HCT116 (cell line): ENCODE measurements at regions not wholly inside any gene's neighbourhood (a gene's known extent, or its start where the extent isn't known, plus 50 kb on each side); places are given as distances from the start of the nearest gene placed in this dataset.

Experiments used
- ATAC-seq: fragments of 200-7000 bp; cut with Tn5 transposase; 2 replicates; pipeline ENCODE4 v1.9.1; 2020; ENCODE audit warnings: mild to moderate bottlenecking, moderate library complexity
- BruUV-seq: library from RNA; stranded (reverse); fragments of 400-500 nt; replicated peaks from 2 replicates; lab custom pipeline; 2021; lab: Mats Ljungman, UMichigan
- CTCF ChIA-PET: fragments of 300-600 bp; sonication (Branson Sonifier 250); formaldehyde crosslinking; loops from one replicate; lab custom pipeline; 2021; ENCODE audit warnings: antibody characterized with exemption; lab: Charles Lee
- POLR2A ChIA-PET: fragments of 300-600, 350-600 bp; sonication (Branson Sonifier 250); formaldehyde crosslinking; loops from one replicate; lab custom pipeline; 2021; ENCODE audit warnings: antibody characterized with exemption; lab: Charles Lee
- RAD21 ChIA-PET, 2 experiments: fragments of 300-600 bp; sonication (Branson Sonifier 250); formaldehyde crosslinking; loops; one replicate each; lab custom pipeline; 2023; ENCODE audit warnings: low total read pairs in 2 of 2; ENCODE audit not compliant: uncharacterized antibody in 2 of 2, unreplicated experiment in 2 of 2, low non-redundant PET in 1 of 2; lab: Charles Lee
- DNase-seq: peaks from one replicate; pipeline ENCODE4 v3.0.0-alpha.2; 2010; ENCODE audit warnings: low read depth, low spot score
- H2AFZ ChIP-seq: fragments of 200-600 bp; shearing (Covaris generic), sonication (generic); 2 replicates; pipeline ENCODE4 v1.6.1; 2017; ENCODE audit warnings: low read depth, mixed run types, mixed read lengths, antibody characterized with exemption, low read length; ENCODE audit not compliant: poor library complexity, severe bottlenecking
- H3K27ac ChIP-seq: 2 replicates; pipeline ENCODE4 v1.5.1; 2012; ENCODE audit warnings: low read depth, low read length
- H3K27me3 ChIP-seq: fragments of 200-600 bp; sonication (generic); 2 replicates; pipeline ENCODE4 v1.6.1; 2016; ENCODE audit warnings: mixed run types, low read length, mixed read lengths; ENCODE audit not compliant: insufficient read depth
- H3K36me3 ChIP-seq, 2 experiments: fragments of 200-500 bp in 1 of 2; fragments of 200-600 bp in 1 of 2; sonication (Bioruptor generic) in 1 of 2; sonication (generic) in 1 of 2; 2 replicates each; pipeline versions ENCODE4 v1.5.1 to v1.6.1; 2014 to 2016; ENCODE audit warnings: low read length in 2 of 2, inconsistent platforms in 1 of 2, mixed read lengths in 1 of 2, mixed run types in 1 of 2; ENCODE audit not compliant: insufficient read depth in 2 of 2, control insufficient read depth in 1 of 2
- H3K4me1 ChIP-seq, 2 experiments: fragments of 200-600 bp in 1 of 2; sonication (generic) in 1 of 2; 2 replicates each; pipeline versions ENCODE4 v1.5.1 to v1.6.1; 2012 to 2017; ENCODE audit warnings: low read length in 2 of 2, inconsistent platforms in 1 of 2, mild to moderate bottlenecking in 1 of 2, mixed read lengths in 1 of 2, mixed run types in 1 of 2, moderate library complexity in 1 of 2; ENCODE audit not compliant: insufficient read depth in 2 of 2, control insufficient read depth in 1 of 2
- H3K4me2 ChIP-seq: fragments of 200-600 bp; sonication (generic); 2 replicates; pipeline ENCODE4 v1.6.1; 2017; ENCODE audit warnings: mixed run types, low read length, mixed read lengths
- H3K4me3 ChIP-seq, 2 experiments: fragments of 200-600 bp in 1 of 2; sonication (generic) in 1 of 2; replicated peaks in 1 of 2; 2 replicates each; pipeline ENCODE4 v1.5.1; 2011 to 2016; ENCODE audit warnings: low read length in 2 of 2, control low read depth in 1 of 2, low read depth in 1 of 2, mild to moderate bottlenecking in 1 of 2, mixed read lengths in 1 of 2, mixed run types in 1 of 2
- H3K79me2 ChIP-seq: fragments of 200-600 bp; sonication (generic); 2 replicates; pipeline ENCODE4 v1.6.1; 2017; ENCODE audit warnings: mild to moderate bottlenecking, mixed run types, low read length, moderate library complexity, mixed read lengths; ENCODE audit not compliant: insufficient read depth
- H3K9ac ChIP-seq: fragments of 200-600 bp; sonication (generic); 2 replicates; pipeline ENCODE4 v1.6.1; 2016; ENCODE audit warnings: low read length, mixed read lengths
- H3K9me2 ChIP-seq: fragments of 200-600 bp; sonication (generic), shearing (Covaris generic); 2 replicates; pipeline ENCODE4 v1.6.1; 2017; ENCODE audit warnings: mixed run types, mild to moderate bottlenecking, moderate library complexity; ENCODE audit not compliant: insufficient read depth
- H3K9me3 ChIP-seq, 2 experiments: fragments of 200-500 bp in 1 of 2; fragments of 200-600 bp in 1 of 2; sonication (Bioruptor generic) in 1 of 2; sonication (generic) in 1 of 2; 2 replicates each; pipeline ENCODE4 v1.6.1; 2014 to 2017; ENCODE audit warnings: low read length in 2 of 2, mixed read lengths in 2 of 2, inconsistent platforms in 1 of 2, low read depth in 1 of 2, mild to moderate bottlenecking in 1 of 2, mixed run types in 1 of 2, moderate library complexity in 1 of 2; ENCODE audit not compliant: control insufficient read depth in 1 of 2, insufficient read depth in 1 of 2
- H4K20me1 ChIP-seq: fragments of 200-600 bp; sonication (generic), shearing (Covaris generic); 2 replicates; pipeline ENCODE4 v1.6.1; 2017; ENCODE audit warnings: mixed run types, mild to moderate bottlenecking, moderate library complexity; ENCODE audit not compliant: insufficient read depth
- CEBPB ChIP-seq: IDR thresholded peaks from 2 replicates; pipeline ENCODE4 v1.6.1; 2012; ENCODE audit warnings: low read depth
- EGR1 ChIP-seq: IDR thresholded peaks from 2 replicates; pipeline ENCODE4 v1.6.1; 2012; ENCODE audit warnings: low read depth
- ELF1 ChIP-seq: IDR thresholded peaks from 2 replicates; pipeline ENCODE4 v1.6.1; 2012; ENCODE audit warnings: low read depth, borderline replicate concordance
- EZH2 ChIP-seq: fragments of 200-600 bp; sonication (generic); IDR thresholded peaks from 2 replicates; pipeline ENCODE4 v1.6.1; 2017; ENCODE audit warnings: antibody characterized with exemption, mixed run types
- EZH2phosphoT487 ChIP-seq: fragments of 200-600 bp; IDR thresholded peaks from 2 replicates; pipeline ENCODE4 v1.6.1; 2018; ENCODE audit warnings: antibody characterized with exemption, borderline replicate concordance
- FOSL1 ChIP-seq: IDR thresholded peaks from 2 replicates; pipeline ENCODE4 v1.6.1; 2012; ENCODE audit warnings: low read depth
- POLR2A ChIP-seq: IDR thresholded peaks from 2 replicates; pipeline ENCODE4 v1.7.0; 2011; ENCODE audit warnings: borderline replicate concordance; ENCODE audit not compliant: insufficient read depth, insufficient read length; ENCODE audit errors: extremely low read depth
- POLR2AphosphoS5 ChIP-seq: IDR thresholded peaks from 2 replicates; pipeline ENCODE4 v1.6.1; 2011; ENCODE audit warnings: mild to moderate bottlenecking, low read depth, low read length, moderate library complexity
- RAD21 ChIP-seq: IDR thresholded peaks from 2 replicates; pipeline ENCODE4 v1.6.1; 2012; ENCODE audit warnings: low read depth, mild to moderate bottlenecking
- SIN3A ChIP-seq: IDR thresholded peaks from 2 replicates; pipeline ENCODE4 v1.6.1; 2012; ENCODE audit warnings: low read depth
- SP1 ChIP-seq: IDR thresholded peaks from 2 replicates; pipeline ENCODE4 v1.6.1; 2012; ENCODE audit warnings: low read depth
- SRF ChIP-seq: IDR thresholded peaks from 2 replicates; pipeline ENCODE4 v1.6.1; 2012; ENCODE audit warnings: low read depth
- YY1 ChIP-seq: IDR thresholded peaks from 2 replicates; pipeline ENCODE4 v1.6.1; 2011; ENCODE audit warnings: low read length, low read depth, moderate library complexity, mild to moderate bottlenecking; ENCODE audit not compliant: insufficient replicate concordance; ENCODE audit errors: extremely low read depth
- ZFX ChIP-seq: fragments of 450-650 bp; IDR thresholded peaks from 2 replicates; pipeline ENCODE4 v1.6.1; 2017
- ZNF274 ChIP-seq: fragments of 200-500 bp; sonication (Bioruptor generic); IDR thresholded peaks from 2 replicates; pipeline ENCODE4 v1.6.1; 2014; ENCODE audit warnings: mild to moderate bottlenecking, low read depth, low read length, inconsistent platforms
- intact Hi-C: fragments of 100-400 bp; cut with micrococcal nuclease; formaldehyde crosslinking; loops from 2 replicates; pipeline ENCODE4 v1.10.0; 2022
- TF ChIP-seq, protein P1 (sequence below): IDR thresholded peaks from 2 replicates; pipeline ENCODE4 v1.6.1; 2012; ENCODE audit warnings: low read depth
- TF ChIP-seq, protein P2 (sequence below): IDR thresholded peaks from 2 replicates; pipeline ENCODE4 v1.6.1; 2012
- TF ChIP-seq, protein P3 (sequence below): IDR thresholded peaks from 2 replicates; pipeline ENCODE4 v1.6.1; 2012
- TF ChIP-seq, protein P4 (sequence below), 3 experiments: fragments of 200-600 bp in 1 of 3; sonication (generic) in 1 of 3; IDR thresholded peaks in 2 of 3; conservative IDR thresholded peaks in 1 of 3; 2 replicates each; pipeline ENCODE4 v1.5.1; 2012 to 2017; ENCODE audit warnings: low read depth in 2 of 3, low read length in 2 of 3, antibody characterized with exemption in 1 of 3, borderline replicate concordance in 1 of 3, control low read depth in 1 of 3, mild to moderate bottlenecking in 1 of 3, mixed read lengths in 1 of 3, mixed run types in 1 of 3, moderate library complexity in 1 of 3; ENCODE audit not compliant: insufficient read depth in 1 of 3

DNA sequence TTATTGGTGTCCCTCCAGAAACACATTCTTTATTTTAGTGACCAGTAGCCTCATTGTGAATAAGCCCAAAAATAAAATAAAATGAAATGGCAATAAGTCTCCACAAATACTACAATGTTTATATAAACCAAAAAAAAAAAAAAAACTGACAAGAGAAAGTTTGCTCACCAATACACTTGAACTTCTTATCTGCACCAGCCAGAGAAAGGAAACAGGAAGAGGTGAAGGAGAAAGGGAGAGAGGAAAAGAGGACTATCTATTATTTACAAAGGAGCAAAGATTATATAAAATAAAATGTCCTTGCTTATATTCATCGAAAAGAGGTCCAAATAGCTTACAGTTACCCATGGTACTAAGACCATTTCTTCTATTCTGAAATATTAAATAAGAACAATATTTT, 176.4 kb upstream of the CCNG1 start (continued):
- TF ChIP-seq, protein P1, sequence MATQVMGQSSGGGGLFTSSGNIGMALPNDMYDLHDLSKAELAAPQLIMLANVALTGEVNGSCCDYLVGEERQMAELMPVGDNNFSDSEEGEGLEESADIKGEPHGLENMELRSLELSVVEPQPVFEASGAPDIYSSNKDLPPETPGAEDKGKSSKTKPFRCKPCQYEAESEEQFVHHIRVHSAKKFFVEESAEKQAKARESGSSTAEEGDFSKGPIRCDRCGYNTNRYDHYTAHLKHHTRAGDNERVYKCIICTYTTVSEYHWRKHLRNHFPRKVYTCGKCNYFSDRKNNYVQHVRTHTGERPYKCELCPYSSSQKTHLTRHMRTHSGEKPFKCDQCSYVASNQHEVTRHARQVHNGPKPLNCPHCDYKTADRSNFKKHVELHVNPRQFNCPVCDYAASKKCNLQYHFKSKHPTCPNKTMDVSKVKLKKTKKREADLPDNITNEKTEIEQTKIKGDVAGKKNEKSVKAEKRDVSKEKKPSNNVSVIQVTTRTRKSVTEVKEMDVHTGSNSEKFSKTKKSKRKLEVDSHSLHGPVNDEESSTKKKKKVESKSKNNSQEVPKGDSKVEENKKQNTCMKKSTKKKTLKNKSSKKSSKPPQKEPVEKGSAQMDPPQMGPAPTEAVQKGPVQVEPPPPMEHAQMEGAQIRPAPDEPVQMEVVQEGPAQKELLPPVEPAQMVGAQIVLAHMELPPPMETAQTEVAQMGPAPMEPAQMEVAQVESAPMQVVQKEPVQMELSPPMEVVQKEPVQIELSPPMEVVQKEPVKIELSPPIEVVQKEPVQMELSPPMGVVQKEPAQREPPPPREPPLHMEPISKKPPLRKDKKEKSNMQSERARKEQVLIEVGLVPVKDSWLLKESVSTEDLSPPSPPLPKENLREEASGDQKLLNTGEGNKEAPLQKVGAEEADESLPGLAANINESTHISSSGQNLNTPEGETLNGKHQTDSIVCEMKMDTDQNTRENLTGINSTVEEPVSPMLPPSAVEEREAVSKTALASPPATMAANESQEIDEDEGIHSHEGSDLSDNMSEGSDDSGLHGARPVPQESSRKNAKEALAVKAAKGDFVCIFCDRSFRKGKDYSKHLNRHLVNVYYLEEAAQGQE: no peak
- TF ChIP-seq EZH2phosphoT487: no peak

DNA sequence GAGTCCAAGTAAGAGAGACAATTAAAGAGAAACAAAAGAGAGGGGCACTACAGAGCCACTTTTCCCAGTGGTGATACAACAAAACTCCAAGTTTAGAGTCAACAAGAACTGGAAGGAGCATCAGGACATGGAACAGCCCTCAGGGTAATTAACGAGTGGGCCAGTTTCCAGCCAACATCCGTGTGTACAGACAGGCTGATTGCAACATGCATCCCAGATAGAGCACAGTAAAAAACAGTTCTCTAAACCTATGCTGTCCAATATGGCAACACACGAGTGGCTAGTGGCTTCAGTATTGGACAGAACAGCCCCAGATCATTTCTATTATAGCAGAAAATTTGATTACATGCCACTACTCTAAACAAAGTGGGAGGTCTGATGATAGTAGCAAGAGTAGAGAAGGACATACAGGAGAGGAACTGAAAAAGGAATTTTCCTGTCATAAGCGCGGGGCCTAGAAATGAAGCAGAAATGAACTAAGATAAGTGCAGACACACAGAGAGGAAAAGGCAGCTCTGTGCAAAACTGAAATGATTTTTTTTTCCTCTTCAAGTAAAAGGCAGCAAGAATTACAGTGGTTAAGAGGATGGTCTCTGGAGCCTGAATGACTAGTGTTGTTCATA, 175.6 kb upstream of the CCNG1 start:
- intact Hi-C loops: no loop called here
- Histone ChIP-seq H3K4me3 (no peak overlapping the region), H3K4me1 (no peaks in the 10 kb centered on the region), H3K9ac (no peak overlapping the region), H3K27me3 (no peaks in the 10 kb centered on the region), H3K9me2 (no peaks in the 10 kb centered on the region), H4K20me1 (no peaks in the 10 kb centered on the region), H3K4me2 (no peak overlapping the region), H3K9me3 (no peaks in the 10 kb centered on the region), H3K27ac (no peak overlapping the region), H2AFZ (no peak overlapping the region), H3K36me3 (no peaks in the 10 kb centered on the region), H3K79me2 (no peaks in the 10 kb centered on the region)
- ATAC-seq: no peak
- no TSS peak for BruUV-seq
- no peak for DNase-seq
- CTCF ChIA-PET: no interaction called here
- POLR2A ChIA-PET: no interaction called here
- TF ChIP-seq YY1 (no peak), SRF (no peak), EGR1 (no peak), ZNF274 (no peak), FOSL1 (no peak), POLR2AphosphoS5 (no peak), ELF1 (no peak), SIN3A (no peak), RAD21 (no peak), EZH2phosphoT487 (no peak), ZFX (no peak), CEBPB (no peak), EZH2 (no peak), SP1 (no peak), POLR2A (no peak)
- TF ChIP-seq, protein P2, sequence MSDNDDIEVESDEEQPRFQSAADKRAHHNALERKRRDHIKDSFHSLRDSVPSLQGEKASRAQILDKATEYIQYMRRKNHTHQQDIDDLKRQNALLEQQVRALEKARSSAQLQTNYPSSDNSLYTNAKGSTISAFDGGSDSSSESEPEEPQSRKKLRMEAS: no peak
- TF ChIP-seq, protein P3, sequence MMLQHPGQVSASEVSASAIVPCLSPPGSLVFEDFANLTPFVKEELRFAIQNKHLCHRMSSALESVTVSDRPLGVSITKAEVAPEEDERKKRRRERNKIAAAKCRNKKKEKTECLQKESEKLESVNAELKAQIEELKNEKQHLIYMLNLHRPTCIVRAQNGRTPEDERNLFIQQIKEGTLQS: no peak
- TF ChIP-seq, protein P4, sequence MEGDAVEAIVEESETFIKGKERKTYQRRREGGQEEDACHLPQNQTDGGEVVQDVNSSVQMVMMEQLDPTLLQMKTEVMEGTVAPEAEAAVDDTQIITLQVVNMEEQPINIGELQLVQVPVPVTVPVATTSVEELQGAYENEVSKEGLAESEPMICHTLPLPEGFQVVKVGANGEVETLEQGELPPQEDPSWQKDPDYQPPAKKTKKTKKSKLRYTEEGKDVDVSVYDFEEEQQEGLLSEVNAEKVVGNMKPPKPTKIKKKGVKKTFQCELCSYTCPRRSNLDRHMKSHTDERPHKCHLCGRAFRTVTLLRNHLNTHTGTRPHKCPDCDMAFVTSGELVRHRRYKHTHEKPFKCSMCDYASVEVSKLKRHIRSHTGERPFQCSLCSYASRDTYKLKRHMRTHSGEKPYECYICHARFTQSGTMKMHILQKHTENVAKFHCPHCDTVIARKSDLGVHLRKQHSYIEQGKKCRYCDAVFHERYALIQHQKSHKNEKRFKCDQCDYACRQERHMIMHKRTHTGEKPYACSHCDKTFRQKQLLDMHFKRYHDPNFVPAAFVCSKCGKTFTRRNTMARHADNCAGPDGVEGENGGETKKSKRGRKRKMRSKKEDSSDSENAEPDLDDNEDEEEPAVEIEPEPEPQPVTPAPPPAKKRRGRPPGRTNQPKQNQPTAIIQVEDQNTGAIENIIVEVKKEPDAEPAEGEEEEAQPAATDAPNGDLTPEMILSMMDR (IDR thresholded peaks at IDR 0.05 in 2 of 3, conservative IDR thresholded peaks at IDR 0.05 in 1 of 3; ENCODE audit: borderline replicate concordance in 1 of 3, insufficient read depth in 1 of 3, low read depth in 2 of 3, low read length in 2 of 3): no peak
- TF ChIP-seq, all 23 proteins: peak for 0
- RAD21 ChIA-PET: no interaction called here
